ENCODE measurements at regions not wholly inside any gene's neighbourhood (a gene's known extent, or its start where the extent isn't known, plus 50 kb on each side); places are given as distances from the start of the nearest gene placed in this dataset.

GRCh38 chr18:6659963-6660725 lies 69.4 kb upstream of the ARHGAP28 start:
- no peak for ATAC-seq

- ATAC-seq = no peak
Observed at GRCh38 chr18:6661692-6662415, 67.7 kb upstream of the ARHGAP28 start.

- no peak for ATAC-seq
Observed at GRCh38 chr18:6666012-6666685, 63.4 kb upstream of the ARHGAP28 start.

- no peak for ATAC-seq
Observed at GRCh38 chr18:6668836-6669235, 60.7 kb upstream of the ARHGAP28 start.

- ATAC-seq = no peak
Observed at GRCh38 chr18:6672821-6673308, 56.7 kb upstream of the ARHGAP28 start.

- ATAC-seq = no peak
Observed at GRCh38 chr18:6677086-6677485, 52.4 kb upstream of the ARHGAP28 start.

GRCh38 chr18:6679201-6679600 lies 50.3 kb upstream of the ARHGAP28 start:
- no peak for ATAC-seq

Measured in esophagus mucosa (tissue), 1 donor.